ENCODE measurements at regions not wholly inside any gene's neighbourhood (a gene's known extent, or its start where the extent isn't known, plus 50 kb on each side); places are given as distances from the start of the nearest gene placed in this dataset.

DNA sequence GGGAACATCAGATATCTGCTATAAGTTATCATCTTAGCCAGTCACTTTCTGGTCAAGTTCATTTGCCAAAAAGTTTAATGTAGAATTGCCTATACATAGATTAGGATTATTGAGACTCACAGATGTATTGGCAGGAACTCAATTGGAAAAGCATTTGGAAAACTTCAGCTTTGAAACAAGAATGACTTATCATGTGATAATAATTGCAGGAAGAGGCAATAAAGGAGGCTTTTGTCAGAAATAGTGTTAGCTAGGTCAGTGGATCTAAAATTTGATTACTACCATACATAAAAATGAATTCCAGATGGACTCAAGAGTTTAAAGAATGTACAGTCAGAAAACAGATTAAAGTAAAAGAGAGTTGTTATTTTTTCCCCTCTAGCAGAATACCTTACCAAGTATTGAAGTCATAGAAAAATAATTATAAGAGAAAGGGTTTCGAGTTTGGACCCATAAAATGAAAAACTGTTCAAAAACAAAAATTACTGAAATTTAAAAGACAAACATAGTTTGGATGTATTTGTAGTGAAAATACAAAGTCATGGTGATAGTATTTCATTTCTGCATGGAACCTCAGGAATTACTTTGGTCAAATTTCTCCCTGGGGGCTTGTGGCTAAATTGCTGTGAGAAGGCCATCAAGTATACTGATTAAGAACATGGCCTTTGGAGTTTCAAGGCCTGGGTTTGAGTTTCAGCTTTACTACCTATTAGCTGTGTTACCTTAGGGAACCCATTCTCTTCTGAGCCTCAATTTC lies 159.9 kb downstream of the TMEM38B start:
- Mint-ChIP-seq H3K27me3 (ENCODE audit: insufficient read depth, unreplicated experiment) (peaks cover 4% of the 10 kb centered on the region), H3K9me3 (ENCODE audit: unreplicated experiment) (no peaks in the 10 kb centered on the region), H3K27ac (ENCODE audit: unreplicated experiment) (no peak overlapping the region), H3K4me1 (ENCODE audit: low read depth, unreplicated experiment) (peaks cover 5% of the 10 kb centered on the region), H3K4me3 (ENCODE audit: unreplicated experiment) (no peak overlapping the region), H3K36me3 (ENCODE audit: insufficient read depth, unreplicated experiment) (no peaks in the 10 kb centered on the region)
- intact Hi-C loops (cut with micrococcal nuclease; ENCODE audit: unreplicated experiment): no loop called here
- no peak for DNase-seq
- ChIA-PET POLR2A (no interaction called here), CTCF (no interaction called here)
- no peak for TF ChIP-seq CTCF (IDR thresholded peaks at IDR 0.05; ENCODE audit: insufficient read depth in 1 of 2, low read depth in 1 of 2, low read length in 1 of 2, severe bottlenecking in 1 of 2, unreplicated experiment in 1 of 2)
- Histone ChIP-seq H3K9me3 (no peaks in the 10 kb centered on the region), H3K27me3 (replicated peaks; ENCODE audit: control insufficient read depth, insufficient read depth, low read length) (no peaks in the 10 kb centered on the region), H3K36me3 (ENCODE audit: control insufficient read depth, insufficient read depth, low read length) (no peaks in the 10 kb centered on the region), H3K4me1 (no peaks in the 10 kb centered on the region), H3K4me3 (ENCODE audit: low read depth, low read length) (no peak overlapping the region)
- no TSS peak for BruUV-seq (replicated peaks)

- no peak for TF ChIP-seq CTCF (IDR thresholded peaks at IDR 0.05; ENCODE audit: insufficient read depth in 1 of 2, low read depth in 1 of 2, low read length in 1 of 2, severe bottlenecking in 1 of 2, unreplicated experiment in 1 of 2)
- no peak overlapping the region for H3K4me3 Mint-ChIP-seq (ENCODE audit: unreplicated experiment)
- CTCF ChIA-PET: no interaction called here
- H3K9me3 Mint-ChIP-seq (ENCODE audit: unreplicated experiment): no peaks in the 10 kb centered on the region
- peaks cover 9% of the 10 kb centered on the region for H3K4me1 Mint-ChIP-seq (ENCODE audit: low read depth, unreplicated experiment)
- peaks cover 10% of the 10 kb centered on the region for H3K27me3 Mint-ChIP-seq (ENCODE audit: insufficient read depth, unreplicated experiment)
- no peak overlapping the region for H3K27ac Mint-ChIP-seq (ENCODE audit: unreplicated experiment)
- H3K36me3 Mint-ChIP-seq (ENCODE audit: insufficient read depth, unreplicated experiment): no peaks in the 10 kb centered on the region
- BruUV-seq (replicated peaks): no TSS peak
- Histone ChIP-seq H3K9me3 (no peaks in the 10 kb centered on the region), H3K4me3 (ENCODE audit: low read depth, low read length) (no peak overlapping the region), H3K27me3 (replicated peaks; ENCODE audit: control insufficient read depth, insufficient read depth, low read length) (no peaks in the 10 kb centered on the region), H3K36me3 (ENCODE audit: control insufficient read depth, insufficient read depth, low read length) (no peaks in the 10 kb centered on the region), H3K4me1 (no peaks in the 10 kb centered on the region)
- DNase-seq: no peak
- intact Hi-C loops (cut with micrococcal nuclease; ENCODE audit: unreplicated experiment): no loop called here
- POLR2A ChIA-PET: no interaction called here
Observed at GRCh38 chr9:105854783-105855724, 160.7 kb downstream of the TMEM38B start.

GRCh38 chr9:105855987-105856386 lies 161.6 kb downstream of the TMEM38B start:
- no TSS peak for BruUV-seq (replicated peaks)
- CTCF ChIA-PET: no interaction called here
- intact Hi-C loops (cut with micrococcal nuclease; ENCODE audit: unreplicated experiment): no loop called here

More at GRCh38 chr9:105855987-105856386, 161.6 kb downstream of the TMEM38B start:
- no peaks in the 10 kb centered on the region for H3K36me3 ChIP-seq (ENCODE audit: control insufficient read depth, insufficient read depth, low read length)
- no peak overlapping the region for H3K4me3 Mint-ChIP-seq (ENCODE audit: unreplicated experiment)
- DNase-seq: no peak
- peaks cover 10% of the 10 kb centered on the region for H3K27me3 Mint-ChIP-seq (ENCODE audit: insufficient read depth, unreplicated experiment)
- H3K27ac Mint-ChIP-seq (ENCODE audit: unreplicated experiment): no peak overlapping the region
- H3K4me1 ChIP-seq: no peaks in the 10 kb centered on the region
- H3K9me3 Mint-ChIP-seq (ENCODE audit: unreplicated experiment): no peaks in the 10 kb centered on the region
- H3K36me3 Mint-ChIP-seq (ENCODE audit: insufficient read depth, unreplicated experiment): no peaks in the 10 kb centered on the region
- H3K9me3 ChIP-seq: no peaks in the 10 kb centered on the region
- no peaks in the 10 kb centered on the region for H3K27me3 ChIP-seq (replicated peaks; ENCODE audit: control insufficient read depth, insufficient read depth, low read length)
- POLR2A ChIA-PET: no interaction called here
- no peak for TF ChIP-seq CTCF (IDR thresholded peaks at IDR 0.05; ENCODE audit: insufficient read depth in 1 of 2, low read depth in 1 of 2, low read length in 1 of 2, severe bottlenecking in 1 of 2, unreplicated experiment in 1 of 2)
- no peak overlapping the region for H3K4me3 ChIP-seq (ENCODE audit: low read depth, low read length)
- H3K4me1 Mint-ChIP-seq (ENCODE audit: low read depth, unreplicated experiment): peaks cover 9% of the 10 kb centered on the region
